Natural killer cell (primary cell): ENCODE measurements at regions not wholly inside any gene's neighbourhood (a gene's known extent, or its start where the extent isn't known, plus 50 kb on each side); places are given as distances from the start of the nearest gene placed in this dataset.

Experiments used
- ATAC-seq, 3 donors: fragments of 150-1000 bp in 2 of 3; fragments of 200-7000 bp in 1 of 3; cut with Tn5 transposase; 1 replicate in 1 of 3; 2 replicates in 2 of 3; pipeline ENCODE4 v1.10.0; 2021; ENCODE audit warnings: mild to moderate bottlenecking in 2 of 3, moderate library complexity in 2 of 3
- DNase-seq, 2 donors: peaks; one replicate each; pipeline versions ENCODE4 v3.0.0 to v3.0.0-alpha.2; 2013 to 2021; ENCODE audit warnings: mixed read lengths in 1 of 2
- H3K27ac ChIP-seq: one replicate; pipeline ENCODE4 v1.5.1; 2013; ENCODE audit warnings: mild to moderate bottlenecking, low read length
- H3K27me3 ChIP-seq: one replicate; pipeline ENCODE4 v1.6.1; 2013; ENCODE audit warnings: low read length; ENCODE audit not compliant: control insufficient read depth, insufficient read depth
- H3K36me3 ChIP-seq: one replicate; pipeline ENCODE4 v1.6.1; 2013; ENCODE audit warnings: low read length; ENCODE audit not compliant: control insufficient read depth, insufficient read depth
- H3K4me1 ChIP-seq: one replicate; pipeline ENCODE4 v1.6.1; 2013; ENCODE audit warnings: low read length; ENCODE audit not compliant: control insufficient read depth, insufficient read depth
- H3K4me3 ChIP-seq: one replicate; pipeline ENCODE4 v1.5.1; 2013; ENCODE audit warnings: low read length
- H3K9me3 ChIP-seq: one replicate; pipeline ENCODE4 v1.6.1; 2013; ENCODE audit warnings: low read length; ENCODE audit not compliant: control insufficient read depth, insufficient read depth
- H3K27ac Mint-ChIP-seq, 2 donors: one replicate each; pipeline ENCODE4 v1.8.0; 2022; ENCODE audit warnings: mild to moderate bottlenecking in 2 of 2, mixed read lengths in 2 of 2, moderate library complexity in 1 of 2
- H3K27me3 Mint-ChIP-seq, 2 donors: one replicate each; pipeline ENCODE4 v1.8.0; 2022; ENCODE audit warnings: low read depth in 2 of 2, mixed read lengths in 2 of 2
- H3K36me3 Mint-ChIP-seq: one replicate; pipeline ENCODE4 v1.8.0; 2022; ENCODE audit warnings: mixed read lengths
- H3K4me1 Mint-ChIP-seq, 2 donors: one replicate each; pipeline ENCODE4 v1.8.0; 2022; ENCODE audit warnings: mixed read lengths in 2 of 2
- H3K4me3 Mint-ChIP-seq: one replicate; pipeline ENCODE4 v1.8.0; 2022; ENCODE audit warnings: mild to moderate bottlenecking, moderate library complexity, mixed read lengths
- H3K9me3 Mint-ChIP-seq, 2 donors: one replicate each; pipeline ENCODE4 v1.8.0; 2022; ENCODE audit warnings: mixed read lengths in 2 of 2
- CTCF ChIP-seq: fragments of 200-600 bp; IDR thresholded peaks from one replicate; pipeline ENCODE4 v1.8.0; 2022; ENCODE audit warnings: antibody characterized with exemption
- WGBS: methylation state at CpG from one replicate; pipeline ENCODE4 v1.1.7; 2013; ENCODE audit warnings: missing lambda C conversion rate; ENCODE audit not compliant: insufficient coverage; 5-methylcytosine and 5-hydroxymethylcytosine counted together
- intact Hi-C: fragments of 100-400 bp; cut with micrococcal nuclease; formaldehyde crosslinking; loops from one replicate; pipeline ENCODE4 v1.14.2; 2022

DNA sequence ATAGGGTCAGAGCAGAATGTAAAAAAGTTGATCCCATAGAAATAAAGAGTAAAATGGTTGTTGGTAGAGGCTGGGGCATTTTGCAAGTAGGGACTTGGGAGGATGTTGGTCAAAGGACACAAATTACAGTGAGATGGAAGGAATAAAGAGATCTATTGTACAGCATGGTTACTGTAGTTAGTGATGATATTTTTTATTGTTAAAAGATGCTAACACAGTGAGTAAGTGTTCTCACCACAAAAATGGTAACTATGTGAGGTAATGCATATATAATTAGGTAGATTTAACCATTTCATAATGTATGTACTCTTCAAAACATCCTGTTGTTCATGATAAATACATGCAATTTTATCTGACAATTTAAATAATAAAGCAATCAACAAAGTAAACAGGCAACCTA is 280.7 kb upstream of the MAGI2 start:
- no peaks in the 10 kb centered on the region for H3K4me1 Mint-ChIP-seq
- H3K9me3 Mint-ChIP-seq, result peaks cover 13 to 29% of the 10 kb centered on the region in 2 donors
- H3K4me3 ChIP-seq, result no peak overlapping the region
- intact Hi-C loops, result no loop called here
- no peak for TF ChIP-seq CTCF
- H3K27ac Mint-ChIP-seq, result no peak overlapping the region
- ATAC-seq (no peak), DNase-seq (no peak)
- no peak overlapping the region for H3K27ac ChIP-seq
- no peaks in the 10 kb centered on the region for H3K4me1 ChIP-seq
- H3K4me3 Mint-ChIP-seq, result no peak overlapping the region
- no peaks in the 10 kb centered on the region for H3K27me3 ChIP-seq
- peaks cover 8% of the 10 kb centered on the region for H3K9me3 ChIP-seq
- H3K36me3 Mint-ChIP-seq, result peaks cover 12% of the 10 kb centered on the region
- no peaks in the 10 kb centered on the region for H3K27me3 Mint-ChIP-seq
- H3K36me3 ChIP-seq, result no peaks in the 10 kb centered on the region

DNA sequence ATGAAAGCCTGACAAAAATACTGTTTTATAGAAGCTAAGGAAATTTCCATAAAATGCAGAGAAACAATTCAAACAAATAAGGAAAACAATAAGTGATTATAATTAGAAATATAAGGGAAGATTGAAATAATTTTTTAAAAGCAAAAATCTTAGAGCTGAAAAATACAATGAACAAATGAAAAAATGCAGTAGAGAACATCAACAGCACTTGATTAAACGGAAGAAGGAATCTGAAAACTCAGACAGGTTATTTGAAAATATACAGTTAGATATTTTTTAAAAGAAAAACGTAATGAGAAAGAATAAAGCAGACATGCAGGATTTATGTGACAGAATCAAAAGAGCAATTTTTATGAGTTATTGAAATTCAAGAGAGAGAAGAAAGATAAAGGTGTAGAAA is 279.1 kb upstream of the MAGI2 start:
- Histone ChIP-seq H3K4me3 (no peak overlapping the region), H3K27me3 (no peaks in the 10 kb centered on the region), H3K27ac (no peak overlapping the region), H3K9me3 (peaks cover 5% of the 10 kb centered on the region), H3K4me1 (no peaks in the 10 kb centered on the region), H3K36me3 (no peaks in the 10 kb centered on the region)
- intact Hi-C loops, result no loop called here
- H3K27me3 Mint-ChIP-seq, result no peaks in the 10 kb centered on the region
- TF ChIP-seq CTCF, result no peak
- ATAC-seq (no peak), DNase-seq (no peak)
- H3K4me1 Mint-ChIP-seq, result no peaks in the 10 kb centered on the region
- no peak overlapping the region for H3K27ac Mint-ChIP-seq
- peaks cover 12% of the 10 kb centered on the region for H3K36me3 Mint-ChIP-seq
- WGBS, result 87% methylated on average over 2 of the region's 2 CpGs
- no peak overlapping the region for H3K4me3 Mint-ChIP-seq
- peaks cover 14 to 29% of the 10 kb centered on the region in 2 donors for H3K9me3 Mint-ChIP-seq

GRCh38 chr7:79730971-79731370 is 277.5 kb upstream of the MAGI2 start:
- WGBS, result 90% methylated on average over 4 of the region's 4 CpGs
- peaks cover 14 to 23% of the 10 kb centered on the region in 2 donors for H3K9me3 Mint-ChIP-seq
- intact Hi-C loops, result no loop called here

More at GRCh38 chr7:79730971-79731370, 277.5 kb upstream of the MAGI2 start:
- Histone ChIP-seq H3K36me3 (no peaks in the 10 kb centered on the region), H3K4me1 (no peaks in the 10 kb centered on the region), H3K27me3 (no peaks in the 10 kb centered on the region), H3K9me3 (peaks cover 5% of the 10 kb centered on the region), H3K27ac (no peak overlapping the region), H3K4me3 (no peak overlapping the region)
- H3K36me3 Mint-ChIP-seq, result peaks cover 12% of the 10 kb centered on the region
- H3K4me3 Mint-ChIP-seq, result no peak overlapping the region
- no peak for ATAC-seq
- H3K27ac Mint-ChIP-seq, result no peak overlapping the region
- TF ChIP-seq CTCF, result no peak
- H3K4me1 Mint-ChIP-seq, result no peaks in the 10 kb centered on the region
- DNase-seq, result no peak
- H3K27me3 Mint-ChIP-seq, result no peaks in the 10 kb centered on the region
